ENCODE measurements at regions not wholly inside any gene's neighbourhood (a gene's known extent, or its start where the extent isn't known, plus 50 kb on each side); places are given as distances from the start of the nearest gene placed in this dataset.

- TF ChIP-seq CTCF (IDR thresholded peaks at IDR 0.05 in 2 of 3, conservative IDR thresholded peaks at IDR 0.05 in 1 of 3; ENCODE audit: borderline replicate concordance in 1 of 3, insufficient read depth in 1 of 3, low read depth in 2 of 3, low read length in 2 of 3) (no peak), EZH2 (IDR thresholded peaks at IDR 0.05) (no peak), ZFX (IDR thresholded peaks at IDR 0.05) (no peak), REST (IDR thresholded peaks at IDR 0.05; ENCODE audit: low read depth) (no peak), POLR2AphosphoS5 (IDR thresholded peaks at IDR 0.05; ENCODE audit: low read depth, low read length) (no peak), RAD21 (IDR thresholded peaks at IDR 0.05; ENCODE audit: low read depth) (no peak), YY1 (IDR thresholded peaks at IDR 0.05; ENCODE audit: extremely low read depth, insufficient replicate concordance, low read depth, low read length) (no peak), POLR2A (IDR thresholded peaks at IDR 0.05; ENCODE audit: borderline replicate concordance, extremely low read depth, insufficient read depth, insufficient read length) (no peak), ZNF274 (IDR thresholded peaks at IDR 0.05; ENCODE audit: low read depth, low read length) (no peak), EZH2phosphoT487 (IDR thresholded peaks at IDR 0.05; ENCODE audit: borderline replicate concordance) (no peak), EGR1 (IDR thresholded peaks at IDR 0.05; ENCODE audit: low read depth) (no peak), ZBTB33 (IDR thresholded peaks at IDR 0.05; ENCODE audit: extremely low read depth, insufficient replicate concordance, low read length) (no peak)
These were observed 104.3 kb downstream of the HHIPL2 start for GRCh38 chr1:222443566-222443965.

Data from HCT116 (cell line).